Left ventricle myocardium inferior (tissue), 1 donor: ENCODE measurements at regions not wholly inside any gene's neighbourhood (a gene's known extent, or its start where the extent isn't known, plus 50 kb on each side); places are given as distances from the start of the nearest gene placed in this dataset.

Source experiments
- DNase-seq: peaks from one replicate; pipeline ENCODE4 v3.0.0-alpha.2; 2020
- H3K27ac ChIP-seq: fragments of 200-600 bp; replicated peaks from 2 replicates; pipeline ENCODE4 v1.8.0; 2021
- H3K27me3 ChIP-seq: fragments of 200-600 bp; 2 replicates; pipeline ENCODE4 v1.8.0; 2021; ENCODE audit warnings: low read depth
- H3K36me3 ChIP-seq: fragments of 200-600 bp; 2 replicates; pipeline ENCODE4 v1.8.0; 2021
- H3K4me1 ChIP-seq: fragments of 200-600 bp; 2 replicates; pipeline ENCODE4 v1.8.0; 2021
- H3K4me3 ChIP-seq: fragments of 200-600 bp; 2 replicates; pipeline ENCODE4 v1.8.0; 2021; ENCODE audit warnings: mild to moderate bottlenecking, moderate library complexity
- H3K9me3 ChIP-seq: fragments of 200-600 bp; replicated peaks from 2 replicates; pipeline ENCODE4 v1.8.0; 2021
- intact Hi-C: fragments of 100-400 bp; cut with micrococcal nuclease; formaldehyde crosslinking; loops from one replicate; pipeline ENCODE4 v1.11.0; 2022
- TF ChIP-seq, protein P1 (sequence below): fragments of 200-600 bp; IDR thresholded peaks from 2 replicates; pipeline ENCODE4 v1.8.0; 2021; ENCODE audit warnings: antibody characterized with exemption, mild to moderate bottlenecking, borderline replicate concordance
- donor health status: DM: no; HTN: yes; CAD: no; lungs with severe emphysema.

DNA sequence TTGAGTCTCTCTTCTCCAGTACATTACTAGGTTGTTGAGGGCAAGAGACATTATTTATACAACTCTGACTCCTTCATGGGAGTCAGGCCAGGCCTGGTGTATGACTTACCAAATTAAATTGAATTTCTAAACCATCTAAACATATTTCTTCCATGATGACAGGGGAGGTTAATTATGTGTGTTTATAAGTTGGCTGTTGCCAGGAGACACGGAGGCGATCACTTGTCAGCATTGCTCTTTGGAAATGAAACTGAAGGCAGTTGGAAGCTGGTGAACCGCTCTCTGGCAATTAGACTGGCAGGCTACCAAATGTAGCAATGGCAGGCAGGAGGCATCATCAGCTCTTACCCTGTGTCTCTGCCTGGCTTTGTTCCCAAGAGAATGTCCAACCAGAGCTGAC, 241.4 kb downstream of the KCNS3 start:
- no peaks in the 10 kb centered on the region for H3K36me3 ChIP-seq
- H3K27ac ChIP-seq, result no peak overlapping the region
- H3K27me3 ChIP-seq, result no peaks in the 10 kb centered on the region
- TF ChIP-seq, protein P1, sequence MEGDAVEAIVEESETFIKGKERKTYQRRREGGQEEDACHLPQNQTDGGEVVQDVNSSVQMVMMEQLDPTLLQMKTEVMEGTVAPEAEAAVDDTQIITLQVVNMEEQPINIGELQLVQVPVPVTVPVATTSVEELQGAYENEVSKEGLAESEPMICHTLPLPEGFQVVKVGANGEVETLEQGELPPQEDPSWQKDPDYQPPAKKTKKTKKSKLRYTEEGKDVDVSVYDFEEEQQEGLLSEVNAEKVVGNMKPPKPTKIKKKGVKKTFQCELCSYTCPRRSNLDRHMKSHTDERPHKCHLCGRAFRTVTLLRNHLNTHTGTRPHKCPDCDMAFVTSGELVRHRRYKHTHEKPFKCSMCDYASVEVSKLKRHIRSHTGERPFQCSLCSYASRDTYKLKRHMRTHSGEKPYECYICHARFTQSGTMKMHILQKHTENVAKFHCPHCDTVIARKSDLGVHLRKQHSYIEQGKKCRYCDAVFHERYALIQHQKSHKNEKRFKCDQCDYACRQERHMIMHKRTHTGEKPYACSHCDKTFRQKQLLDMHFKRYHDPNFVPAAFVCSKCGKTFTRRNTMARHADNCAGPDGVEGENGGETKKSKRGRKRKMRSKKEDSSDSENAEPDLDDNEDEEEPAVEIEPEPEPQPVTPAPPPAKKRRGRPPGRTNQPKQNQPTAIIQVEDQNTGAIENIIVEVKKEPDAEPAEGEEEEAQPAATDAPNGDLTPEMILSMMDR, result no peak
- no peaks in the 10 kb centered on the region for H3K4me1 ChIP-seq
- no peaks in the 10 kb centered on the region for H3K9me3 ChIP-seq
- DNase-seq, result no peak
- no peak overlapping the region for H3K4me3 ChIP-seq
- intact Hi-C loops, result no loop called here

DNA sequence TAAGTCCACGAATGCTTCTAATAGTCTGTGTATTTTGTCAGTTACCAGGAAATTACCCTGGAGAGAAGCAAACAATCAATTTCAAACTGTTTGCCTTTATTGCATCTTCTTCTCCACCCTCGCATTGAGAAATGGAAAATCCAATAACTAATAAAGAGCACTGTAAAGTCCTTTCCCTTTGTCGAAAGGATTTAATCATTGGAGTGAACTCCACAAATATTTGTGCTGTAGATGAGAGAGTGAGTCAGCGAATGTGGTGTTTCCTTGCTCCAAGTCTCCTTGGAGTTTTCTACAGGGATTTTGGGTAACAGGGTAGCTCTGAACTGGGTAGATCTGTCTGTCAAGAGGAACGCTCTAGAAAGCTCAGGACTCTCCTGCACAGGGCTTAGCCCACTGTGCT, 240.2 kb downstream of the KCNS3 start:
- no peak for DNase-seq
- TF ChIP-seq, protein P1, result no peak
- H3K9me3 ChIP-seq, result no peaks in the 10 kb centered on the region
- no peaks in the 10 kb centered on the region for H3K36me3 ChIP-seq
- no peaks in the 10 kb centered on the region for H3K27me3 ChIP-seq
- H3K4me1 ChIP-seq, result no peaks in the 10 kb centered on the region
- intact Hi-C loops, result no loop called here
- H3K4me3 ChIP-seq, result no peak overlapping the region
- H3K27ac ChIP-seq, result no peak overlapping the region

DNA sequence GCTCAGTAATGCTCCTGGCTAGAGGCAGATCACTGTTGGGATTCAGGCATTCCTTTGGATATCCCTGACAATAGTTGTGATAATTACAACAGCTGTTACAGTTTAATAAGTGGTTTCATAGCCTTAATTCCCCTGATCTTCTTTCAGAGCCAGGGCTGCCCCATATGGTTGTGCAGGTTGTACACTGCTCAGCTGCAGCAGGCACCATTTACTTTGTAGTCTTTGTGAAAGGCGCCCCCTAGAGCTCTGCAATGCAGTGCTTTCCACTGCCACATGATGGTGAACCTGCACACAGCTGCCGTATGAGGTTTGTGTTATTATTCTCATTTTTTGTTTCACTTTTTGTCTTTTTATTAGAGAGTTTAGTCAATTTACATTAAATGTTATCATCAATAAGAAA, 239.1 kb downstream of the KCNS3 start:
- no peaks in the 10 kb centered on the region for H3K4me1 ChIP-seq
- H3K4me3 ChIP-seq, result no peak overlapping the region
- no peaks in the 10 kb centered on the region for H3K27me3 ChIP-seq
- DNase-seq, result no peak
- no peaks in the 10 kb centered on the region for H3K9me3 ChIP-seq
- intact Hi-C loops, result no loop called here
- H3K27ac ChIP-seq, result no peak overlapping the region
- TF ChIP-seq, protein P1, result peak; percentile 51
- H3K36me3 ChIP-seq, result no peaks in the 10 kb centered on the region

DNA sequence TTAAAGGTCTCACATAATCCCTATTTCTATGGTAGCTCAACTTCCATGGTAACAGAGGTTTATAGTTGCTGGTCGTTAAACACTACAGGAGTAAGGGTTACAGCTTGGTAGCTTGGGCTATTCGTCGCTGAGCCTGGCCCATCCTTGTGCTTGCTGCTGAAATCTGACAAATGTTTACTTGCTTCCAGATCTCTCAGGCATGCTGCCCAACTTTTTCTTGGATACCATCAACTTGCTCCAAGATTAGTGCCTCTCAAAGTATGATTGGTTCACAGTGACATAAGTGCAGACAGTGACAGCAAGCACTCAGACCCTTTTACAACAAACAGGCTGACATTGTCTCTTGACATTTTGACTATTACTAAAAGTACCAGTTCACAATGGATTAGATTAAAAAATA, 231.8 kb downstream of the KCNS3 start:
- H3K27ac ChIP-seq, result no peak overlapping the region
- intact Hi-C loops, result no loop called here

DNA sequence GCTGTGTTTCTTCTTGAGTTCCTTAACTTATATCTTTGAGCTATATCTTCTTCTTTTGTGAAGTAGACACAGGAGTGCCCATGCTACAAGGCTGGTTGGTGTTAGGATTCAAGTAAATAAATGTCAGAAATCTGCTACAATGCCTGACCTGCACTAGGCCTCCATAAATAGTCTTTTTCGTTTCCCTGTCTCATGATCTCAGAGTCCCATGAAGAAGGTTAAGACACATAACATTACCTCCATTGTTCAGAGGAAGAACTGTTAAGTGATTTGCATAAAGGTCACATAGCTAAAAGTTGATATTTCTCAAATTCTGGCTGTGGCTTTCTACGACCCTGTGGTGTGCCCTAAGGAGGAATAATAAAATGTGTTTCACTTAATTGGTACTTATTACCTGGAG, 228.4 kb downstream of the KCNS3 start:
- peaks cover 6% of the 10 kb centered on the region for H3K4me1 ChIP-seq
- H3K27ac ChIP-seq, result no peak overlapping the region
- no peak for DNase-seq
- TF ChIP-seq, protein P1, result no peak
- H3K4me3 ChIP-seq, result no peak overlapping the region
- intact Hi-C loops, result no loop called here
- no peaks in the 10 kb centered on the region for H3K27me3 ChIP-seq
- no peaks in the 10 kb centered on the region for H3K9me3 ChIP-seq
- no peaks in the 10 kb centered on the region for H3K36me3 ChIP-seq

More for the DNA sequence above, 231.8 kb downstream of the KCNS3 start:
- Histone ChIP-seq H3K27me3 (no peaks in the 10 kb centered on the region), H3K4me1 (peaks cover 6% of the 10 kb centered on the region), H3K4me3 (no peak overlapping the region), H3K36me3 (no peaks in the 10 kb centered on the region), H3K9me3 (no peaks in the 10 kb centered on the region)
- DNase-seq, result no peak
- TF ChIP-seq, protein P1, result no peak

DNA sequence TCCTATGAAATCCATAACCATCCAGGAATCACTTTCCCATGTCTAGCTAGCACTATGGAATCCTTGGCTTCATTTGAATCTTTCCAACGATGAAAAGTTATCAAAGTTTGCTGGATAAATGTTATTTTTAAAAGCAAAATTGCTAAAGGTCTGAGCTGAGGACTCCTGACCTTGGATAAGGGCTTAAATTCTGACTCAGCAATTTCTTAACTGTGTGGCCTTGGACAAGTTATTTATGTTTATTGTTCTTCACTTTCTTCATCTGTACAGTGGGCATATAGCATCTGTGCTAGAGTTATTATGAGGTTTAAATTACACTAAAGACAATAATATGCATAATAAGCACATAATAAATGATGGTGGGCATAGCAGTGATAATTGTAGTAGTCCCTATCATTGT, 227.5 kb downstream of the KCNS3 start:
- DNase-seq, result no peak
- intact Hi-C loops, result no loop called here
- H3K27ac ChIP-seq, result no peak overlapping the region

More for the DNA sequence above, 227.5 kb downstream of the KCNS3 start:
- Histone ChIP-seq H3K4me1 (peaks cover 3% of the 10 kb centered on the region), H3K4me3 (no peak overlapping the region), H3K36me3 (no peaks in the 10 kb centered on the region), H3K27me3 (no peaks in the 10 kb centered on the region), H3K9me3 (no peaks in the 10 kb centered on the region)
- TF ChIP-seq, protein P1, result no peak
